Mesothelial cell of epicardium (in vitro differentiated cells): ENCODE measurements at regions not wholly inside any gene's neighbourhood (a gene's known extent, or its start where the extent isn't known, plus 50 kb on each side); places are given as distances from the start of the nearest gene placed in this dataset.

Source experiments
- DNase-seq, 2 experiments: peaks; one replicate each; pipeline ENCODE4 v3.0.0; 2021; ENCODE audit warnings: low spot score in 2 of 2; ENCODE audit not compliant: unreplicated experiment in 2 of 2
- H3K27ac Mint-ChIP-seq: 2 replicates; pipeline ENCODE4 v1.8.0; 2021; ENCODE audit warnings: mixed read lengths
- H3K27me3 Mint-ChIP-seq: 2 replicates; pipeline ENCODE4 v1.8.0; 2021; ENCODE audit warnings: low read depth, mixed read lengths
- H3K36me3 Mint-ChIP-seq: 2 replicates; pipeline ENCODE4 v1.8.0; 2021; ENCODE audit warnings: mixed read lengths
- H3K4me1 Mint-ChIP-seq: 2 replicates; pipeline ENCODE4 v1.8.0; 2021; ENCODE audit warnings: mixed read lengths
- H3K4me3 Mint-ChIP-seq: 2 replicates; pipeline ENCODE4 v1.8.0; 2021; ENCODE audit warnings: mild to moderate bottlenecking, moderate library complexity, mixed read lengths
- H3K9me3 Mint-ChIP-seq: 2 replicates; pipeline ENCODE4 v1.8.0; 2021; ENCODE audit warnings: mixed read lengths
- CTCF ChIP-seq: fragments of 200-600 bp; sonication (generic); IDR thresholded peaks from one replicate; pipeline ENCODE4 v1.5.0; 2021; ENCODE audit warnings: antibody characterized with exemption; ENCODE audit not compliant: unreplicated experiment

GRCh38 chr5:34517249-34517648 is 138.9 kb upstream of the RAI14 start:
- Mint-ChIP-seq H3K9me3 (no peaks in the 10 kb centered on the region), H3K27ac (no peak overlapping the region), H3K27me3 (no peaks in the 10 kb centered on the region), H3K4me3 (no peak overlapping the region), H3K36me3 (no peaks in the 10 kb centered on the region), H3K4me1 (peaks cover 7% of the 10 kb centered on the region)
- DNase-seq, result no peak
- TF ChIP-seq CTCF, result no peak

- no peak for DNase-seq
- Mint-ChIP-seq H3K27me3 (no peaks in the 10 kb centered on the region), H3K4me1 (peaks cover 18% of the 10 kb centered on the region), H3K36me3 (no peaks in the 10 kb centered on the region), H3K9me3 (no peaks in the 10 kb centered on the region), H3K4me3 (no peak overlapping the region), H3K27ac (no peak overlapping the region)
- TF ChIP-seq CTCF, result no peak
Measured at GRCh38 chr5:34519489-34520220, 136.5 kb upstream of the RAI14 start.

GRCh38 chr5:34521628-34522290 is 134.4 kb upstream of the RAI14 start:
- DNase-seq, result no peak
- Mint-ChIP-seq H3K36me3 (no peaks in the 10 kb centered on the region), H3K9me3 (no peaks in the 10 kb centered on the region)

GRCh38 chr5:34522599-34523386 is 133.3 kb upstream of the RAI14 start:
- Mint-ChIP-seq H3K36me3 (no peaks in the 10 kb centered on the region), H3K27me3 (no peaks in the 10 kb centered on the region), H3K4me3 (no peak overlapping the region), H3K9me3 (no peaks in the 10 kb centered on the region), H3K4me1 (peaks cover 23% of the 10 kb centered on the region), H3K27ac (peak overlapping the region; percentile 57)
- peak; percentile 35 to 61 for DNase-seq
- TF ChIP-seq CTCF, result peak; percentile 88

More at GRCh38 chr5:34521628-34522290, 134.4 kb upstream of the RAI14 start:
- no peak overlapping the region for H3K4me3 Mint-ChIP-seq
- H3K27me3 Mint-ChIP-seq, result no peaks in the 10 kb centered on the region
- no peak for TF ChIP-seq CTCF
- H3K4me1 Mint-ChIP-seq, result peaks cover 21% of the 10 kb centered on the region
- H3K27ac Mint-ChIP-seq, result peak overlapping the region; percentile 10

DNA sequence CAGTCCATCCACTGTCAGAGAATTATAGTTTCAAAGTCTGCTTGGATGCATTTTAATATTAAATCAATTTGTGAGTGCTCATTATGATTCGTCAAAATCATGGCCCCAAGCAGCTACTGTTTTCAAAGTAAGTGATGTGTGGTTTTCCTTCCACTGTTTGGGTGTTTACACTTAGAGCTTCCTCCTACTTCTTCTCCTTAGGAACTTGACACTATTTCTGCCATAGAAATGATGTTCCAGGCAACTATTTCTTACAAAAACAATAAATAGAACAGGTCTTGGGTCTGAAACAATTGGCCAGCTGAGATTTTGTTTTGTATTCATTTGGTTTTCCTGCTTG is 132.8 kb upstream of the RAI14 start:
- H3K27me3 Mint-ChIP-seq, result no peaks in the 10 kb centered on the region
- TF ChIP-seq CTCF, result no peak
- peak overlapping the region; percentile 40 for H3K27ac Mint-ChIP-seq
- no peak for DNase-seq
- no peak overlapping the region for H3K4me3 Mint-ChIP-seq
- H3K4me1 Mint-ChIP-seq, result peaks cover 23% of the 10 kb centered on the region
- H3K36me3 Mint-ChIP-seq, result no peaks in the 10 kb centered on the region
- no peaks in the 10 kb centered on the region for H3K9me3 Mint-ChIP-seq
